ENCODE measurements at regions not wholly inside any gene's neighbourhood (a gene's known extent, or its start where the extent isn't known, plus 50 kb on each side); places are given as distances from the start of the nearest gene placed in this dataset.
"Not testable (repeated sequence)": the region's sequence is repeated elsewhere in the genome, so short reads cannot be mapped to it uniquely, and the experiment has no call there.

DNA sequence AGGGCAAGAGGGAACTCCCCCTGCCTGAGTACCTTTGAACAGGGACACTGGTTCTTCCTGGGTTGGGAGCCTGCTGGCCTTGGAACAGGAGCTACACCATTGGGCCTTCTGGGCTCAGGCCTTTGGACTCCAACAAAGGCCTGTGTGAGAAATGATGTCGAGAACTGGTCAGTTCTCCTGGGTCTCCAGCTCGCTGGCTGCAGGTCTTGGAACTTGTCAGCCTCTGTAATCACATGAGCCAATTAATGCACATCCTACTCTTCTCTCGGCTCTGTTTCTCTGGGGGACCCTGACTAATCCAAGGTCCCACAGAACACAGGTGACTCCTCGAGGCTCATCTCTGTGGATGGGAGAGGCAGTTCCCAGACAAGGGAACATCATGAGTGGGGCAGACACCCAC is 104.7 kb upstream of the PLGLB2 start:
- DNase-seq (ENCODE audit: low spot score): not testable (repeated sequence)

DNA sequence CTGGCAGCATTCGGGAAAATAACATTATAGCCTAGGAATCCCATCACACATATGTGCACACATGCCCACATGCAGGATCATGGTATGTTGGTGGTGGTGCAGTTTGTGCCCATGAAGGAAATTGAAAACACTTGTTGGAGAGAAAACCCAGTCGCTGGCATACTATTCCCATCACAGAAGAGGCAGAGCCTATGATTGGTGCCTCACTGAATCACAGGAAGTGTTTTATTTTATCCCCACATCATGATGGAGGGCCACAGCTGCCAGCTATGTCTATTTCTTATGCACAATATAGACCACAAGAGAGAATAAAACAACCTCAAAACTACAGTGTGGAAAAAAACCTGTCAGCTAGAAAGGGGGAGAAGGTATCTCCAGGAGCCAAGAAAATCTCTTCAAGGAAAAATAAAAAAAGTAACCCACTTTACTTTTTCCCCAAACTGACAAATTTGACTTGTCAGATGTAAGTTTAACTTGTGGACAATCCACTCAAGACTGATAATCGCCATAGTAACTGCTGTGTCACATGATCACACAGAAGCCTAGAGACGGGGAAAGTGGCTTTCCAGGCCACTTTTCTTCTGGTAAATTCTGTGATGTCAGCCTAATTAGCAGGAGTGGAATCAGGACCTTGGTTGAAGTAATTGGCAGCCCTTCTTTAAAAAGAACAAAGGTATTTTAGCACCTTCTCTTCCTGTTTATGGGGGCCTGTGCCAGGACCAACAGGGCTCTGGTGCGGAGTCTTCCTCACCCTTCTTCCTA is 100.0 kb upstream of the PLGLB2 start:
- DNase-seq (ENCODE audit: low spot score): not testable (repeated sequence)

DNA sequence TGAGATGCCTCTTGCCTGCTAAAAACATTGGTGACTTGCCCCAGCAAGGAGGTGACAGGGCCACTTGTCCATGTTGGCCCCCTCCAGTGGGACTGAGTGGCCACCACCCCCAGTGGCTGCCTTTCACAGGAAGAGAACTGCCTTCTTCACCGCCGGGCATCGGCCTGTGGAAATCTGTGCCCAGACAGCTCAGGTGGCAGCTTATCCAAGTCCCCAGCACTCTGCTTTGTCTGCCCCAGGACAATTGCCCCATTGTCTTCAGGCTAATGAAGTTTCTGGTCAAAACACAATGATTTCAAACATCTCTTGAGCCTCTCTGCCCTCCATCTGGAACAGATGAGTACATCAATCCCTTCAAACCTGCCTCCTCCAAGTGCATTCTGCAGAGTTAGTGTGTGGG is 99.1 kb upstream of the PLGLB2 start:
- not testable (repeated sequence) for DNase-seq (ENCODE audit: low spot score)

DNA sequence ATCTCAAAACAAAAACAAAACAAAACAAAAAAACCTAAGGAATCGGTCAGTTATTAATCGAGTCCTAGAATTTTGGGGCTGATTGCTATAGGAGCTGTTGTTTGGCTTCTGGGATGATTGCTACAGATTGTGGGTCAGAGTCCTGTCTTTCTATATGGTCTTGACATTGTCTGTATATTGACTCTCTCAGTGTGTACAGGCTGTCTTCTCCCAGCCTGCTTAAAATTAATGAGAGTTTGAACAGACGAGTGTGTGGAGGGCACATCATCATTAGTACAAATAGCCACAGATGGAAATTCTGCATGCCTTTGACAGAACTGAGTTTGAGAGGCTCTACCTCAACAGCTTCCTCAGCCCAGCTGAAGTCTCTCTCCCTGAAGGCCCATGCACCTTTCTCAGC is 98.0 kb upstream of the PLGLB2 start:
- DNase-seq (ENCODE audit: low spot score): not testable (repeated sequence)

DNA sequence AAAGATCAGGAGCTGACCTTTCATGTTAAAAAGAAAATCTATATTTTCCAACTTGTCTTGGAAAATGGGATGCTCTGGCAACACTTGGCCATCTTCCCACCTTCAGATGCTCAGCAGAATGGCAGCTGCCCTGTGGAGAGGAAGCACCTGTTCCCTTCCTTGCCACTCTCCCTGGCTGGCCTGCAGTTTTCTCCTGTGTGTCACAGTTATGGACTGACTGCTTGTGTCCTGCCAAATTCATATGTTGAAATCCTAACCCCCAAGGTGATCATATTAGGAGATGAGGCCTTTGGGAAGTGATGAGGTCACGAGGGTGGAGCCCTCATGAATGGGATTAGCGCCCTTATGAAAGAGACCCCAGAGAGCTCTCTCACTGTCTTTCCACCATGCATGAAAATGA is 97.0 kb upstream of the PLGLB2 start:
- DNase-seq (ENCODE audit: low spot score): not testable (repeated sequence)

DNA sequence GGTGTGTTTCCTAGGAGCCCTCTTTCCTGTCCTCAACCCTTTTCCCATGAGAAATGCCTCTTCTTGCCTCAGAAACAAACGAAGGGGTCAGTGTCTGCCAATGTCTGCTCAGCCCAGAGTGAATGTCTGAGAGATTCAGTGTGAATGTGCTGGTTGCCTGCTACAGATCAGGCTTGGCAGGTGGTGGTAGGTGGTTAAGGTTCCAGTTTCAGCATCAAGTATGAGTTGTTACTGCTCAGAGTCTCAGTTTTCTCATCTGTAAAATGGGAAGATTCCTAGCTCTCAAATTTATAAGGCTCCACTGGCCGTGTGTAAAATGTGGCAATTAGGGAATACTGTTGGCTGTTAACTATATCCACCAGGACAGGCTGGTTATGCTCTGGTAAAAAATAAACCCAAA is 96.3 kb upstream of the PLGLB2 start:
- DNase-seq (ENCODE audit: low spot score): peak; percentile 9

DNA sequence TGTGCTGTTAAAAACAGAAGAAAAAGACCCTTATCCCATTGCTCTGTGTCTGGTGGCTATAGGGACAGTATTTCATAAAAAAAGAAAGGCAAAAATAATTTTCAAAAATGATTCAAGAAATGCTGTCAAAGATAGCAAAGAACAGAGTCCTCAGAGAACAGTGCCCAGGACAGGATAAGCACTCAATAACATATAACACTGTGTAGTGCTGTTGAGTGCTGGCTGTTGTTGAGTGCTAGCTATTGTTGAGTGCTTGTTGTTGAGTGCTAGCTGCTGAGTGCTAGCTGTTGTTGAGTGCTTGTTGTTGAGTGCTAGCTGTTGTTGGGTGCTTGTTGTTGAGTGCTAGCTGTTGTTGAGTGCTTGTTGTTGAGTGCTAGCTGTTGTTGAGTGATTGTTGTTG is 94.5 kb upstream of the PLGLB2 start:
- DNase-seq (ENCODE audit: low spot score): not testable (repeated sequence)

DNA sequence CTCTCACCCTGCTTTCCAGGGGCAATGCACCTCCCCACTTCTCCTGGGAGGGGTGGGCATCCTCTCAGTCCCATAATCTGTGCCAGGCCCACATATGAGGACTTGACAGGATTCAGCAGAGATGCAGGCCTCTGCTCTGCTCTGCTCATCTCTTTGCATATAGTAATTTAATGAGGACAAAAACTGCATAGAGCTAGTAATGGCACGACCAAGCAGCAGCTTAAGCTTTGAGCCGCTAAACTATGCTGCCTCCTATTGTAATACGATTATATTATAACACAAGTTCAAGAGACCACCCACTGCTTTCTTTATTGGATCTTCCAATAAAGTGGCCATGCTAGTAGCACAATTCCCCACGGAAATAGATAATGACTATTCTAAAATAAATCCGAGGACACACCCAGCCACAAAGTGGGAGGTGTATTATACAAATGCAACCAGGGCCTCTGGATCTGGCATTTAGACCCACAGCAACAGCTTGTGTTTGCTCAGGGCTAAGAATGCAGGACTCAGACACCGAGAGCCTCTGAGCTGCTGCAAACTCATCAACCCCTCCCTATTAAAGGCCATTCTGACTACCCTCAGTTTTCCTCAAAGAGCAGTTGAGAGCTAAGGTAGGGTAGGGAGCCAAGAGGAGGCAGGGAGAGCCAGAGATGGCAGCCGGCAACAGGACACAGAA is 93.6 kb upstream of the PLGLB2 start:
- DNase-seq (ENCODE audit: low spot score): not testable (repeated sequence)

DNA sequence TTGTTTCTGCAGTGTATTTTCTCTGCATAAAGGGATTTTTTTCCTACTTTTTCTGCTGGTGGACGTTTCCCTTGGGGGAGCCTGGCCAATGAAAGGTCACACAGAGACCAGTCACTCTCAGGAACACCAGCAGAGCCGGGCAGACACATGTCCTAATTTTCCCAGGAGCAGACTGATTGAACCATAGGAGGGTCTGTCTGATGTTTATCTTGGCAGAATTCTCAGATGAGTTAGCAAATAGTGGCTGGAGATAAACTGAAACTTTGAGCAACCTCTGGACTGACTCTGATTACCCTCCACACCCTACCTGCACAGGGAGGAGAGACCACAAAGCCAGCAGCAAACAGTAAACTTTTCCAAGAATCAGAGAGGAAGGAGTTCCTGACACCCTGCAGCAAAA is 90.0 kb upstream of the PLGLB2 start:
- DNase-seq (ENCODE audit: low spot score): not testable (repeated sequence)

DNA sequence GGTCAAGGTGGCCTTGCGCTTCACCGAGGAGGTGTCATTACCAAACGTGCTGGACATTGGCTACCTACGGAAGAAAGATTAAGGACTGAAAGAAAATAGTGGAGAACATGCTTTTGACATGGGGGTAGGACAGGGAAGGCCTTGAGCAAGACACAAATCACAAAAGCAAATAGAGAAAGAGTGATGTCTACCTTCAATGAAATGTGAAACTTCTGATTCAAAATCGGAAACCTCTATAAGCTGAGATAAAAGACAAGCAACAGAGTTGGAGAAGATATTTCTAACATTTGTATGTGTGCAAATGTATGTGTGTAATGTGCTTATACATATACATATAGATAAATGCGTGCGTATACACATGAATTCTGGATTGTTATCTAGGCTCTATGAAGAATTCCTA is 89.5 kb upstream of the PLGLB2 start:
- DNase-seq (ENCODE audit: low spot score): not testable (repeated sequence)

DNA sequence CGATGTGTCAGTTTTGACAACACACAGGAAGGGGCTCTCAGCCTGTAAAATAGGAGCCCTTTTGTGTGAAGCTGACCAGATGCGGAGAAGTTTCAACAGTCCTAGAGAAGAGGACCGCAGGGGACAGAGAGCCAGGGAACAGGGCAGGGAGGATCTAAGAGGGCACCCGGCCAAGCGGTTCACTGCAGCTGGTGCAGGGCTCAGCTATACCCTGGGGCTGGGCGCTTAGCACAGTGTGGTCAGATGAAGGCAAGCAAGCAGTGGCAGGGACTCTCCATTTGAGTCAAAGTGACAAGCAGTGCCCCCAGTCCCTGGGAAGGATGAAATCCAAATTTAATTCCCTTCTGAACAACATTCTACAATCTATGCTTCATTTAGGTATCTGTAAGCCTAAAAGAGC is 88.9 kb upstream of the PLGLB2 start:
- DNase-seq (ENCODE audit: low spot score): not testable (repeated sequence)

DNA sequence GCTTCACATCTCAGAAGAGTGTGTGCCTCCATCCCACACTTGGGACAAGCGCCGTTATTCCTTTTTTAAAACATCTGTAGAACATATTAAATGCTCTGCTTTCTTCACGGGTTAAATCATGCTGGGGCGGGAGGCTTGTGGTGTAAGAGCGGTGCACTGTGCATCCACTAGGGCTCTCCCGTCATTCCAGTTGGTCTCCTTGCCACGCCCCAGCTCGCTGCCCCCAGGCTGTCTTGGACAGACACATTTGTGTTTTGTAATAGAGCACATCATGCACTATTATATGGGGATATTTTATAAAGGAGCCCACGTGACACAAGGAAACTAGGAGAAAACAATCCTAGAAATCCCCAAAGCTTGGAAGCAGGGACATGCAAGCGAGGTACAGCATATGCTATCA is 87.7 kb upstream of the PLGLB2 start:
- DNase-seq (ENCODE audit: low spot score): not testable (repeated sequence)

DNA sequence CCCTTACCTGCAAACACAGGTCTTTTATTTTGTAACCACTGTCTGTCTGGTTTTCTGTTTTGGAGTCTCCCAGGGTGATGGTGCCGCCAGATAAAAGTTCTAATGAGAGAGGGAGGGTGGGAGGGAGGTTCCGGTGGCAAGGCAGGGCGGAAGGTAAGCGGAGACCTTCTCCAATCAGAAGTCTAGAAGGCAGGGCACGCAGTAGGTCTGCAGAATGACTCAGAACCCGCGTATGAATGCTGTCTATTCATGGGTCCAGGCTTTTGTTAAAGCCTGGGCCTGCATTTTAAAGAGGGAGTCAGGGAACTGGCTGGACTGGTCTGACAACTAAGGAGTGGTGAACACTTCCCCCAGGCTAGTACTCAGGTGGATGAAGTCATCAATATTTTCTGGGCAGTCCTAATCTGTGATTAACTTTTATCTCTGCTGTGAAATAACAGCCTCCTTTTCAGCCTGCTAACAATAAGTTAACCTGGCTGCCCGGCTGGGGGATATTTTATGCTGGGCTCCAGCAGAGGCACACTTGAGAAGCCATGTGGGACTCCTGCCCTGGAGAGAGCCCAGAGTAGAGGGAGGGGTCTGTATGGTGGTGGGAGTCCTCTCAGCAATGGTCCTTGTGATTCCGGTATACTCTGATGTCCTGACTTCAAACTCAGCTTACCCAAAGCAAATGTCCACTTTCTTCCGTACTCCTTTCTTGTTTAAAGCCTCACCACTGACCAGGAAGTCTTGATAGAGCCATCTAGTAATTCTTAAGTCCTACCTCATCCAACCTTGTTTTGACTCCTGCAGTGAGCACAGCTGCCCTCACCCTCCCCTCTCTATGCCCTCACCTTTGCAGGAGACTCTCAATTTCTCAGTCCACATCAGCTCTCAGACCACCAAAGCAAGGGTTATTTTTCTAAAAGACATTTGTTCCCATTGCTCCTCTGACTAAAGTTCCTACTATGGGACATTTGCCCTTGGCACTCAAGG is 85.3 kb upstream of the PLGLB2 start:
- DNase-seq (ENCODE audit: low spot score): peak; percentile 83

DNA sequence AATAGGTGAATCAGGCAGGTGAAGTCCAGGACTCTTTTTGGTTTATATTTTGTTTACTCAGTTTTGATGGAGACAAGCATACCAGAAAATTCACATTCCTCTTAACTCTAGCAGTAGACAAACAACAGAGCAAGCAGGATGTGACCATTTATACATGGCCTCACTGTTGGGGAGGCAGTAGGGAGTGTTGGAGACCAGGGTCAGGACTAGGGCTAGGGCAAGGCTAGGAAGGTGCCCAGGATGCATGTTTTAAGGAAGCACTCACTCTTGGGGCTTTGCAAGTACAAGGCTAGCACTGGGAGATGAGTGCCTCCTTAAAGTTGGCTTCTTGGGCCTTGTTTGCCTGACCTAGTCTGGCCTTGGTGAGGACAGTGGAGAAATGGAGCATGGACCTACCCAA is 84.5 kb upstream of the PLGLB2 start:
- DNase-seq (ENCODE audit: low spot score): not testable (repeated sequence)

DNA sequence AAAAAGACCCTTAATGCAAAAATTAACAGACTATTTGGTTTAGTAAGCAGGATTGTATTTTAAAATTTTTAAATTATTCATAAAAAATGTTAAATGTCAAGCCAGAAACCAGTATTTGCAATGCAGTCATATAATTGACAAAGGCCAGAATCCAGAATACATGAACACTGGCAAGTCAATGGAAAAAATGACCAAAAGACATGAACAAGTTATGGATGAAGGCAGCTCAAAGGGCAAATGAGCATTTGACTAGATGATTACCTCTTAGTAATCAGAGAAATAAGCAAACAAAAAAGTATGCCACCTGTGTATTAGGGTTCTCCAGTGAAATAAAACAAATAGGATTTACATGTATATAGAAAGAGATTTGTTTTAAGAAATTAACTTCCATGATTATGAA is 80.9 kb upstream of the PLGLB2 start:
- not testable (repeated sequence) for DNase-seq (ENCODE audit: low spot score)

DNA sequence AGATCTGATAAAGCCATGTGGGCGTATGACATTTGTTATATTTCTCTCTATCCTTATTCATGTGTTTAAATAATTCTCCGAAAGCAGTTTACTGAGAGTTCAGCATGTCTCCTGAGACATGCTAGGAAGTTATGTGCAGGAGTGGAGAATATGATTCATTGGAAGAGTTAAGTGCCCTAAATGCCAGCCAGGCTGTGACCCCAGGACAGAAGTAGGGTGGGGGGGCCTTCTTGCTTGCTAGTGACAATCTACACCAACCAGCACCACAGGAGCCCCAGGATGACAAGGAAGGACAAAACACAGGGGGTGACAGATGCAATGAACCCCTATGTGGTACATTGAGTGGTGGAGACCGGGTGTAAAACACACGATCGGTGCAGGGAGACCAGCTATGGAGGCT is 79.5 kb upstream of the PLGLB2 start:
- DNase-seq (ENCODE audit: low spot score): not testable (repeated sequence)

DNA sequence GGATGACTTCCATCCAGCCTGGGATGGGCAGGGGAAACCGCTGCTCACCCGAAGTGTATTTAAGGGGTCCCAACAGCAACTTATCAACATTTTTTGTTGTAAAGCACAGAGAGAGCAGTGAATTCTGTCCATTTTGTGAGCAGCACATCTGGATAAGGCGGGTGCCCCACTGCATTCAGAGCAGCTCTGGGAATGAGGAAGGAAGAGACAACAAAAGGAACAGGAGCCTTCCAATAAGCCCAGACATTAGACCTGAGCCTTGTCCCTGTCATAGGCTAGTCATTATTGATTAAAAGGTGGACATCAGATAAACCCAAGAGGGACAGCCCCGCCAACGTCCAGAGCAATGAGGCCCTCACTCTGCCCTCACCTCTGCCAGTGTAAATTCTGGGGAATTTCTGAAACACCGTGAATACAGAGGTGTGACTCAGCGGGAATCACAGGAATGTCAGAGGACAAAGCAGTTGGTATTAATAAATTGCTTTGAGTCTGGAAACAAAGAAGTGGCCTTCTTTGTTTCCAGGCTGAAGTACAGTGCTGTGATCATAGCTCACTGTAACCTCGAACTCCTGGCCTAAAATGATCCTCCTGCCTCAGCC is 78.2 kb upstream of the PLGLB2 start:
- peak; percentile 7 for DNase-seq (ENCODE audit: low spot score)

DNA sequence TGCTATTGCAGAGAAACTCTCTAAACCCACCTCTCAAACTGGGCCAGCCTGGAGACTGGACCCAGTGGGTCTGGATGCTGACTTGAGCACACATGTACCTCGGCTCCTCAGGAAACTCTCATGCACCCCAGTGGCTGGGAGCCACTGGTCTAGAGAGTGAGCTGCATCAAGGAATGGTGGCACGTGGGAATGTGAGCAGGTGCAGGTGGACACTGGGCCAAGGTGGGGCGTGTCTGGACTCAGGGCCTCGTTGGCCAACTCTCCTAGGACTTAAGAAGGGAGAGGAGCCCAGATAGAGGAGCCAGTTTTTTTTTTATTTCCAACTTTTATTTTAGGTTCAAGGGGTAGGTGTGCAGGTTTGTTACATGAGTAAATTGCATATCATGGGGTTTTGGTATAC is 75.5 kb upstream of the PLGLB2 start:
- not testable (repeated sequence) for DNase-seq (ENCODE audit: low spot score)

DNA sequence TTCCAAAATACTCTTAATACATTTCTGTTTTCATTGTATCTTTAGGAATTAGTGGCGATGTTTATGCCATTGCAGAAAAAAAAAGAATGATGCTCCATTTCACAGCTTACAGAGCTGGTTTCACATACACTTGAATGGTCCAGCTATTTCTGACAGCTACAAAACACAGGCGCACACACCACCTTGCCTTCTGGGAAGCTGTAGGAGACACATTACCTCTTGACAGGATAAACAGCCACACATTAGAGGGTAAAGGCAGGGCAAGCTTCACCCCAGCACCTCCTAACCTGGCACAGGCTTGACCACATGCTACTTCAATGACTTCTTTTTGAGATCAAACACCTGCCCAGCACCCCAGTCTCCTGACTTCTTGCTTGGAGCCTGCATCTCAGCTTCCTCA is 73.2 kb upstream of the PLGLB2 start:
- not testable (repeated sequence) for DNase-seq (ENCODE audit: low spot score)

DNA sequence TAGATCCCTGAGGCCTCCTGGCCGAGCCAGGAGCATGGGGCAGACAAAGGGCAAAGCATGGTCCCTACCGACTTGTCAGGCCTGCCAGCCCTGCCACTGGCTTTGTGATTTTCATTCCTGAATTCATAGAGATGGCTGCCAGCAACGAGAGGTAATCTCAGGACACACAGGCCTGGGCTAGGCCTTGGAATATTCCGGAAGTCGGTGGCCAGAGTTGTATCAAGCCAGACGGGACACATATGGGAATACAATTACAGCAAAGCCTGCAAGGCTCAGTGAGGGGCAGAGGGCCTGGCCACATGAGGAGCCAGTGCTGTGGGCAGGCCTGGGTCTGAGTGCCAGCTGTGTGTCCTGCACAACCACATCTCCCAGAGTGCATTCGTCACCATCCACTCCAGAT is 72.4 kb upstream of the PLGLB2 start:
- not testable (repeated sequence) for DNase-seq (ENCODE audit: low spot score)

DNA sequence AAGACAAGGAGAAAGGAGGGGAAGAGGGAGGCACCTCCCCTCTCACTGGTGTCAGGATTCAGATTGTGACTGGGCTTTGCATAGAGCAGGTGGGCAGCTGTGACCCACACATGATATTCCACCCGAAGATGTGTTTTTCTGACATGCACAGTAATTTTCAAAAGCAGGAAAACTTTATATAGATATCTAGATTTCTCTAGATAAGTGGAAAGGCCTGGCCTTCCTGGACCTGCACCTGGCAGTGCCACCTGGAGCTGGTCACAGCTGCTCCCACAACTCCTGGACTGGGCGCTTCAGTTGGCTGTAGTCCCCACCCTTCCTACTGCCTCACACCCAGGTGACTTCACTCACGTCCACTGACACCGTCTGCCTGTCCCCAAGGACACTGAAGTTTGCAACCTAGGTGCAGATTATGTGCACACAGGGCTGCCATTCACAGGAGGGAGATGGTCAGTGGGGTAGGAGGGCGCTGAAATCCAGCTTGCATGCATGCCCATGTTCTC is 70.4 kb upstream of the PLGLB2 start:
- DNase-seq (ENCODE audit: low spot score): not testable (repeated sequence)

DNA sequence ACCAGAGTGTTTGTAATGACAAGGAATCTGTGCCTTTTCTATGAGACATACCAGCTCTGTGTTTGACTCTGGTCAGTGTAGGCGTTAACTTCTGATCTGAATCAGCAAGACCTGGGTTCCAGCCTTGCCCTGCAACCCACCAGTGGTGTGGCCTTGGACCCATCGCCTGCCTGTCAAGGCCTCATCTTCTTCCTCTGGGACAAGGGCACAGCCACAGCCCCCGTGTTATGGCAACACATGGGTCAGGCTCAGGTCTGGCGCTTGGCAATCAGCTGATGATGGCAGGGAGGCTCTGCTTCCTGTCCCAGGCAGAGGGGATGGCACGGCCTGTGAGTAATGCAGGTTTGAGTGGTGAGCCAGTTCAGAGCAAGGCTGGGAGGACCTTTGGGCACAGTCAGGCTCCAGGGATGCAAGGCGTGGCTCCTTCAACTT is 69.1 kb upstream of the PLGLB2 start:
- not testable (repeated sequence) for DNase-seq (ENCODE audit: low spot score)

Data from kidney tubule cell (primary cell).